ENCODE measurements at regions not wholly inside any gene's neighbourhood (a gene's known extent, or its start where the extent isn't known, plus 50 kb on each side); places are given as distances from the start of the nearest gene placed in this dataset.

DNA sequence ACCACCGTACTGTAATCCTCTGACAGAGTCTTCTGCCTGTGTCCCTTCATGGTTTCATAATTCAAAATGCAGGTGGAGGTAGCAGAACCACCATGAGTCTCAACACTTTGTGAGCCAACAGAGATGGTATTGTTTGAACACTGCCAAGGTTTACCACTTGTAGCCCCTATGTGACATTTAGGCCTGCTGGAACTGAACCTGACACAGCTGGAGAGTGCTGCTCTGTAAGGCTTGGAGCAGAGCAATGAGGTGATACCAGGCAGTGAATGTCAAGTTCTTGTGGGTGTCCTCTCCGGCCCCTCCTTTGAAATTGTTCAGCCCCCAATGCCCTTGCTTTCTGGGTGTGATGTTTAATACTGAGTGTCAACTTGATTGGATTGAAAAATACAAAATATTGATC, 1042.9 kb downstream of the ARAP2 start:
- TF ChIP-seq, protein P1, sequence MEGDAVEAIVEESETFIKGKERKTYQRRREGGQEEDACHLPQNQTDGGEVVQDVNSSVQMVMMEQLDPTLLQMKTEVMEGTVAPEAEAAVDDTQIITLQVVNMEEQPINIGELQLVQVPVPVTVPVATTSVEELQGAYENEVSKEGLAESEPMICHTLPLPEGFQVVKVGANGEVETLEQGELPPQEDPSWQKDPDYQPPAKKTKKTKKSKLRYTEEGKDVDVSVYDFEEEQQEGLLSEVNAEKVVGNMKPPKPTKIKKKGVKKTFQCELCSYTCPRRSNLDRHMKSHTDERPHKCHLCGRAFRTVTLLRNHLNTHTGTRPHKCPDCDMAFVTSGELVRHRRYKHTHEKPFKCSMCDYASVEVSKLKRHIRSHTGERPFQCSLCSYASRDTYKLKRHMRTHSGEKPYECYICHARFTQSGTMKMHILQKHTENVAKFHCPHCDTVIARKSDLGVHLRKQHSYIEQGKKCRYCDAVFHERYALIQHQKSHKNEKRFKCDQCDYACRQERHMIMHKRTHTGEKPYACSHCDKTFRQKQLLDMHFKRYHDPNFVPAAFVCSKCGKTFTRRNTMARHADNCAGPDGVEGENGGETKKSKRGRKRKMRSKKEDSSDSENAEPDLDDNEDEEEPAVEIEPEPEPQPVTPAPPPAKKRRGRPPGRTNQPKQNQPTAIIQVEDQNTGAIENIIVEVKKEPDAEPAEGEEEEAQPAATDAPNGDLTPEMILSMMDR (IDR thresholded peaks at IDR 0.05): no peak
- no peak for TF ChIP-seq POLR2A (IDR thresholded peaks at IDR 0.05)
